Loucy (cell line): ENCODE measurements at regions not wholly inside any gene's neighbourhood (a gene's known extent, or its start where the extent isn't known, plus 50 kb on each side); places are given as distances from the start of the nearest gene placed in this dataset.

ENCODE experiments used
- H2AFZ ChIP-seq: fragments of 200-600 bp; sonication (generic); 2 replicates; pipeline ENCODE4 v1.6.0; 2016; ENCODE audit warnings: antibody characterized with exemption, mild to moderate bottlenecking, low read length, moderate library complexity
- H3F3A ChIP-seq: fragments of 200-600 bp; 2 replicates; pipeline ENCODE4 v1.6.0; 2016; ENCODE audit warnings: antibody characterized with exemption, low read depth, mild to moderate bottlenecking
- H3K27me3 ChIP-seq: fragments of 200-600 bp; sonication (generic); 2 replicates; pipeline ENCODE4 v1.6.1; 2014; ENCODE audit warnings: low read length, mild to moderate bottlenecking; ENCODE audit not compliant: insufficient read depth, poor library complexity, severe bottlenecking
- H3K36me3 ChIP-seq: fragments of 200-600 bp; sonication (generic); 2 replicates; pipeline ENCODE4 v1.6.1; 2016; ENCODE audit warnings: low read length; ENCODE audit not compliant: insufficient read depth
- H3K4me1 ChIP-seq: fragments of 200-600 bp; sonication (generic); 2 replicates; pipeline ENCODE4 v1.5.1; 2014; ENCODE audit warnings: low read length, mild to moderate bottlenecking; ENCODE audit not compliant: insufficient read depth, poor library complexity, severe bottlenecking
- H3K4me2 ChIP-seq: fragments of 200-600 bp; sonication (generic); 2 replicates; pipeline ENCODE4 v1.6.0; 2014; ENCODE audit warnings: antibody characterized with exemption, low read length, low read depth, mild to moderate bottlenecking; ENCODE audit not compliant: poor library complexity, severe bottlenecking
- H3K4me3 ChIP-seq: fragments of 200-600 bp; sonication (generic); 2 replicates; pipeline ENCODE4 v1.5.1; 2014; ENCODE audit warnings: low read length, mild to moderate bottlenecking, mixed read lengths; ENCODE audit not compliant: poor library complexity, severe bottlenecking
- H3K79me2 ChIP-seq: fragments of 200-600 bp; sonication (generic); 2 replicates; pipeline ENCODE4 v1.6.1; 2014; ENCODE audit warnings: low read length; ENCODE audit not compliant: insufficient read depth
- H3K9ac ChIP-seq: fragments of 200-600 bp; sonication (generic); 2 replicates; pipeline ENCODE4 v1.6.0; 2014; ENCODE audit warnings: mild to moderate bottlenecking, low read depth, low read length, moderate library complexity; ENCODE audit not compliant: poor library complexity, severe bottlenecking
- H3K9me2 ChIP-seq: fragments of 200-600 bp; sonication (generic); replicated peaks from 2 replicates; pipeline ENCODE4 v1.6.1; 2016; ENCODE audit warnings: low read depth, low read length, mixed read lengths
- H3K9me3 ChIP-seq: fragments of 200-600 bp; sonication (generic); 2 replicates; pipeline ENCODE4 v1.6.1; 2014; ENCODE audit warnings: mild to moderate bottlenecking, antibody characterized with exemption, low read length, low read depth; ENCODE audit not compliant: insufficient read depth
- H4K20me1 ChIP-seq: fragments of 200-600 bp; sonication (generic); 2 replicates; pipeline ENCODE4 v1.6.0; 2014; ENCODE audit warnings: antibody characterized with exemption, low read length, mild to moderate bottlenecking; ENCODE audit not compliant: insufficient read depth, poor library complexity, severe bottlenecking
- EZH2phosphoT487 ChIP-seq: fragments of 200-600 bp; IDR thresholded peaks from 2 replicates; pipeline ENCODE4 v1.6.1; 2018; ENCODE audit warnings: antibody characterized with exemption, mild to moderate bottlenecking, moderate library complexity, borderline replicate concordance
- TF ChIP-seq, protein P1 (sequence below): fragments of 200-600 bp; sonication (generic); conservative IDR thresholded peaks from 2 replicates; pipeline ENCODE4 v1.5.1; 2014; ENCODE audit warnings: mild to moderate bottlenecking, antibody characterized with exemption, low read length

DNA sequence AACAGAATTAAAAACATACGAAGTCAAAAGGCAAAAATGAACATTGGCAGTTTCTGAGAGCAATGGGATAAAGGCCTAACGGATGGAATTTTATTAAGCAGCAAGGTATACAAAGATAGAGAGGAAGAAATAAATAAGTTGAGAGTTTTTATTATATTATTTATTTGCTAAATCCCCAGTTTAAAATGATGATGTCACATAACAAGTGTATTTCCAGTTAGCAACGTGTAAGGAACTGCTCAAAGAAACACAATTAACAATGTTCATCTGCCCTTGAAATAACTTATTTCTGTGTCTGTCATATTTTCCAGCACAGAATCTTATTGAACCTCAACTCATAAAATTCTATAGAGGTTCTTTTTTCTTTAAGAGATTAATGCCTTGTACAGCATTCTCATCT, 108.6 kb upstream of the TMEM106B start:
- Histone ChIP-seq H3K4me3 (no peak overlapping the region), H3F3A (no peaks in the 10 kb centered on the region)

DNA sequence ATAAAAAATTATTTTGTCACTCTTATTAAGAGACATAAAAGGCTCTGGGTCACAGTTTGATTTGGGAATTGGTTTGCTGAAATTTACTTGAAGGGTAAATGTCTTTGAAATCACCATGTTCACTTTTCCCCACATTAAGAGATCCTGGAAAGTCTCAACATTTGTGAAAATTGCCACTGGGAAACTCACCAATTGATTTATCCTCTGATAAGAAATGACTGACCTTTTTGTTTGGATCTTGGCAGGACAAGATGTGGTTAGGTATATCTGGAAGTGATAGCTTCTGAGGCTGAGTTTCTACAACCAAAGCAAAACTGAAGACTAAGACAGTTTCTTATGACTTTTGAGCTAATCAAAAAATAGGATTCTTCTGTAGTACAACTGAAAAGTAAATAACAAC, 107.1 kb upstream of the TMEM106B start:
- Histone ChIP-seq H3K4me1 (no peaks in the 10 kb centered on the region), H3F3A (no peaks in the 10 kb centered on the region), H3K4me3 (no peak overlapping the region), H3K27me3 (no peaks in the 10 kb centered on the region), H3K36me3 (no peaks in the 10 kb centered on the region), H3K9me3 (no peaks in the 10 kb centered on the region), H4K20me1 (no peaks in the 10 kb centered on the region), H2AFZ (no peak overlapping the region), H3K79me2 (no peaks in the 10 kb centered on the region), H3K4me2 (no peak overlapping the region), H3K9ac (no peak overlapping the region), H3K9me2 (no peaks in the 10 kb centered on the region; the same call in 1 of the 2 replicates)
- TF ChIP-seq, protein P1, sequence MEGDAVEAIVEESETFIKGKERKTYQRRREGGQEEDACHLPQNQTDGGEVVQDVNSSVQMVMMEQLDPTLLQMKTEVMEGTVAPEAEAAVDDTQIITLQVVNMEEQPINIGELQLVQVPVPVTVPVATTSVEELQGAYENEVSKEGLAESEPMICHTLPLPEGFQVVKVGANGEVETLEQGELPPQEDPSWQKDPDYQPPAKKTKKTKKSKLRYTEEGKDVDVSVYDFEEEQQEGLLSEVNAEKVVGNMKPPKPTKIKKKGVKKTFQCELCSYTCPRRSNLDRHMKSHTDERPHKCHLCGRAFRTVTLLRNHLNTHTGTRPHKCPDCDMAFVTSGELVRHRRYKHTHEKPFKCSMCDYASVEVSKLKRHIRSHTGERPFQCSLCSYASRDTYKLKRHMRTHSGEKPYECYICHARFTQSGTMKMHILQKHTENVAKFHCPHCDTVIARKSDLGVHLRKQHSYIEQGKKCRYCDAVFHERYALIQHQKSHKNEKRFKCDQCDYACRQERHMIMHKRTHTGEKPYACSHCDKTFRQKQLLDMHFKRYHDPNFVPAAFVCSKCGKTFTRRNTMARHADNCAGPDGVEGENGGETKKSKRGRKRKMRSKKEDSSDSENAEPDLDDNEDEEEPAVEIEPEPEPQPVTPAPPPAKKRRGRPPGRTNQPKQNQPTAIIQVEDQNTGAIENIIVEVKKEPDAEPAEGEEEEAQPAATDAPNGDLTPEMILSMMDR, result no peak
- TF ChIP-seq EZH2phosphoT487, result no peak

More for the DNA sequence above, 108.6 kb upstream of the TMEM106B start:
- H3K9me3 ChIP-seq, result no peaks in the 10 kb centered on the region
- no peaks in the 10 kb centered on the region for H3K4me1 ChIP-seq
- H3K79me2 ChIP-seq, result no peaks in the 10 kb centered on the region
- no peak for TF ChIP-seq EZH2phosphoT487
- TF ChIP-seq, protein P1, result no peak
- H2AFZ ChIP-seq, result no peak overlapping the region
- H3K27me3 ChIP-seq, result no peaks in the 10 kb centered on the region
- H3K4me2 ChIP-seq, result no peak overlapping the region
- H4K20me1 ChIP-seq, result no peaks in the 10 kb centered on the region
- no peaks in the 10 kb centered on the region for H3K36me3 ChIP-seq
- H3K9ac ChIP-seq, result no peak overlapping the region
- no peaks in the 10 kb centered on the region; the same call in 1 of the 2 replicates for H3K9me2 ChIP-seq

DNA sequence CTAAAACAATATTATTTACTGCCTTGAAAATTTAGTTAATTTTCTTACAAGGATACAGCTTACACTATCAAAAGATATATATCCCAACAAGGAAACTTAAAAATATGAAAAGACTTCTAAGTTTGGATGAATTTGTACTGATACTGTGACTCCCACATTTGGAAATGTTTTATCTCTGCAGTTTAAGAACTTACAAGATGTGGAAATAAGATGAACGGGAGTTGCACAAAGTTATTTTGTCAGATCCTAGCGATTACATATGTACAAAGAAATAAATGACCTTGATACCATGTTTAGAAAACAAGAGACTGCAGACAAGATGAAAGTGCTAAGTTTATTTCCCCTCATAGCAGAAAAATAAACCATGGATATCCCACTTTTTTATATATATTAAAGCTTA, 103.7 kb upstream of the TMEM106B start:
- no peaks in the 10 kb centered on the region for H3K27me3 ChIP-seq
- no peaks in the 10 kb centered on the region for H3K9me3 ChIP-seq
- H2AFZ ChIP-seq, result no peak overlapping the region
- no peaks in the 10 kb centered on the region for H3K4me1 ChIP-seq
- H3K9ac ChIP-seq, result no peak overlapping the region
- H3K79me2 ChIP-seq, result no peaks in the 10 kb centered on the region
- TF ChIP-seq, protein P1, result no peak
- TF ChIP-seq EZH2phosphoT487, result no peak
- no peaks in the 10 kb centered on the region; the same call in 1 of the 2 replicates for H3K9me2 ChIP-seq
- H3K36me3 ChIP-seq, result no peaks in the 10 kb centered on the region
- no peaks in the 10 kb centered on the region for H4K20me1 ChIP-seq
- H3F3A ChIP-seq, result no peaks in the 10 kb centered on the region
- H3K4me3 ChIP-seq, result no peak overlapping the region
- no peak overlapping the region for H3K4me2 ChIP-seq
